HCEC 1CT (cell line): ENCODE measurements at regions not wholly inside any gene's neighbourhood (a gene's known extent, or its start where the extent isn't known, plus 50 kb on each side); places are given as distances from the start of the nearest gene placed in this dataset.

Experiments used
- DNase-seq: peaks from one replicate; pipeline ENCODE4 v3.0.0-alpha.2; 2017

DNA sequence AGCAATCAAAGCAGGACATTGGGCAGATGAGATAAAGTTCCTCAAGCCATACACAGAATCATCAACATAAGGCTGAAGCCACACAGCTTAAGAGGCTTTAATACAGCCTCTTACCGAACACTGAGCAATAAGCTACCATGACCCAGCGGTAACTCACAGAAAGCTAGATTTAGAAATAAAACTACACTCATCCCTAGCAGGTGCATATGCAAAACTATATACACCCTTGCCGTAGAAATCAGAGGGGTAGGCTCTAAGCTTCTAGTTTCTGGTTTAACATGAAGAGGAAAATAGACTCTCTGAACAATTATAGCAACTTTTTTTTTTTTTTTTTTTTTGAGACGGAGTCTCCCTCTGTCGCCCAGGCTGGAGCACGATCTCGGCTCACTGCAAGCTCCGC lies 428.8 kb upstream of the FIGN start:
- DNase-seq = no peak

DNA sequence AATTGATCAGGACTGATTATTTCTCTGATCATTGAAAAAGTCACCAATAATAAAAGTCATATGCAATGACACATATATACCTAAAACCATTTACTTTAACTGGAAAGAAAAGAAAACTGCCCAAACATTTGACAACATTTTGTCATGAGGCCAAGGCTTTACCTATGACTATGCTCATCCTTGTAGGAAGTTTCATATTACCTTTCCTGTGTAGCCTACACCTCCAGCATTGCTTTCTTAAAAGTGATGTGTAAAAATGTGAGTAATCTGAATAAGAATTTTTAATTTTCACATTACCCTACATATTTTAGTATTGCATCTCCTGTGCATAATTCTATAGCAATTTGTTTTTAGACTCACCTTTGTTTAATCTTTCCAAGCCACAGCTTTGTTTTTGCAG lies 419.8 kb upstream of the FIGN start:
- DNase-seq = no peak

DNA sequence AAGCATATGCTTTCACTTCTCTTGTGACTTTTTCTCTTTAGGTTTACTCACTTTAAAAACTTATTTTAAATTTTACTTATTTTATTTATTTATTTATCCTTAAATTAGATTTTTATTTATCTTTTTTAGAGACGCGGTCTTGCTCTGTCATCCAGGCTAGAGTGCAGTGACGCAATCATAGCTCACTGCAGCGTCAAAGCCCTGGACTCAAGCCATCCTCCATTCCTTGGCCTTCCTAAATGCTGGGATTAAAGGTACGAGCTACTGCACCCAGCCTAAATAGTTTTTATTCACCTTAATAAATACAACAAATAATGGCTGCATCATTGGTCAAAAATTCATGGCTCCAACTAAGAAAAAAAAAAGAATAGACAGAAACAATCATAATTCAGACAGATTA lies 415.7 kb upstream of the FIGN start:
- peak; percentile 71 for DNase-seq

DNA sequence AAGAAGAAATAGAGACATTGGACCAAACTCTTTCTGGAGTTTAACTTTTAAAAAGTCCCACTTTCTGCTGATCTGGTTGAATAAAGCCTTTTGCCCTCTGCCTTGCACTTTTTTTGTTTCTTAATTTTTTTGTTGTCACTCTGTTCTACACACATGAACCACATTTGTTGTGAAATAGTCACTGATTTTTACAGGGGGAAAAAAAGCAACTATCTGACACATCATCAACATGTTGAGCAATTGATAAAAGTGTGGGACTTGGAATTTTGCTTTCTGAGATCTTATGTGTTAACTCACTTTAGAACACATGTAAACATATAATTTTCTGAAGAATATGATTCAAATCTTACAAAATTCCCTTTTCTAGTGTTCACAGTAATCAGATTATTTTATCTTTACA lies 414.8 kb upstream of the FIGN start:
- peak; percentile 72 for DNase-seq

DNA sequence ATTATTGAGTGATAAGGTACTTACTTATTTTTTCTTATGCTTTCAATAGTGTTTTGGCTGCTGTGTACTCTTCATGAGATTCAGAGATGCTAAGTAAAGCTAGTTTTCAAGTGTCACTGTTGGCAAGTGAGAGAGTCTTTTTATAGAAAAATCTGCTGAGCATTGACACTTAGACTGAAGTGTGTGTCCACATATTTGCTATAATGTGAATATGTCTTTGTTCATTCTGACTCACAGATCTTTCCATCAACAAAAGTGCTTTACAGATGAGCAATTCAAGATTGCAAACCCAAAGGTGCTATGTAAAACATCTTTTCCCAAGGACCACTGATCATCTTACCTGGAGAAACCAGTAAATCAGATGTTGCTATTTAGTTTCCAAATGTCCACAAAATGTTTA lies 410.6 kb upstream of the FIGN start:
- DNase-seq = peak; percentile 57

DNA sequence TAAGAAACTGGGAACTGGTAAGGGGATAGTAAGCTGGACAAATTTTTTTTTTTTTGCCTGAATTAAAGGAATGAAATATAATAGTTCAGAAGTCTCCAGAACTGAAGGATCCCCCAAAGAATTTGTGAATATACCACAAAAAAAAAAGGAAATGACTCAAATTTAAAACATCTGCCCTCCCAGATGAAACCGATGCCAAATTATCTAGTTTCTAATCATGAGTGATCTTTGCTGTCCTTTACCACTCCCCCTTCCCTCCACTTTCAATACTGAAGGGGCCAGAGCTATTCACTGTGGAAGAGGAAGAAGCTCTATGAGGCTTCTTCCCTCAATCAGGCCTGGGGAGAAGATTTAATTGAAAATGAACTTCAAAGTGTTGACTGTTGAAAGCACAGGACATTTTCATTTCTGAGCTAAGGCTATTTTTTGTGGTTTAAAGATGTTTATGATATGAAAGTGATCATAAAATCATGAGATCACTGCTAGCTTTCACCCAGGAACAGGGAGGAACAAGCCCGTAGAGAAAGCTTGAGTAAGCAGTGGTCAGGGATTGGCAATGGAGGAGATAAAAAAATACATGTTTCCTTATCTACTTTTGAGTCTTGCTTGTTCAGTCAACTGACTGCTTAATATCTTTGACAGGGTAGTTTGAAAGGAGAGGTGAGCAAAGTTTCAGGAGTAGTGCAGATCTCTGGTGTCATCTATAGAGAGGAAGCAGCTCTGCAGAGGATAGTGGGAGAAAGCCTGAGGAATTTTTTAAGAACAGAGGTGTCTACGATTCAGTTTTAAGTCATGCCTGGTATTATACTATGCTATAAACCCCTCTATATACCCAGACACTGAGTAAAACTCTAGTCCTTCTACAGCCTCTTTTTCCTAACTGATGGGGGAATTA lies 409.5 kb upstream of the FIGN start:
- DNase-seq = peak; percentile 85

DNA sequence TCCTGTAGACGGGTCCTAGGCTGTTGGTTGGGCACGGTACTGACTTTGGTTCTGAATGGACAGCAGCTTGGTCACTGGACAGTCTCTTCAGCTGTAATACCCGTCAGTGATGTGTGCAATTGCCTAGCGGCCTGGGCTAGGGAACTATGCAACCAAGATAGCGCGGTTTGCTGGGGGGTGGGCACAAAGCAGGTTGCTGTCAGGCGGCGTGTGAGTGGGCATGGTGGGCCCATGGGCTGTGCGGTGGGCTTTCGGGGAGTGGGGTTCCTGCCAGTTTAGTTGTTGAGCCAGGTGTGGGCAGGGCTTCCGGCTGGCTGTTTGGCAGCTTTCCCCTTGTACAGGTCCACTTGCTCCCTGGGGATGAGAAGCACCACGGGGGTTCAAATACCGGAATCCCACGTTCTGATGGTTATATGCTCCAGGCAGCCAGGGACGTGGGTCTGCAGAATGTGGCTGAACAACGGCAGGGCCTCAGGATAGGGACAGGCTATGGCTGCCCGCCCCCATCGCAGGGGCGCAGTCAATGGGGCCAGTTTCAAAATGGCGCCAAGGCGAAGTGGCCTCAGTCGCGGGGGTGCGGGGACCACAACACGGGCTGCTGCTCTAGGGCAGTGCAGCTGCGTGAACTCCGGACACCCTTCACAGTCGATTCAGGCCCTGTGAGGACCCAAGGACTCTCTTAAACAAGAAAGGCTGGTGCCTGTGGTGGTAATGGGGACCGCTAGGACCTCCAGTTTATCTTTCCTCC lies 407.5 kb upstream of the FIGN start:
- no peak for DNase-seq

DNA sequence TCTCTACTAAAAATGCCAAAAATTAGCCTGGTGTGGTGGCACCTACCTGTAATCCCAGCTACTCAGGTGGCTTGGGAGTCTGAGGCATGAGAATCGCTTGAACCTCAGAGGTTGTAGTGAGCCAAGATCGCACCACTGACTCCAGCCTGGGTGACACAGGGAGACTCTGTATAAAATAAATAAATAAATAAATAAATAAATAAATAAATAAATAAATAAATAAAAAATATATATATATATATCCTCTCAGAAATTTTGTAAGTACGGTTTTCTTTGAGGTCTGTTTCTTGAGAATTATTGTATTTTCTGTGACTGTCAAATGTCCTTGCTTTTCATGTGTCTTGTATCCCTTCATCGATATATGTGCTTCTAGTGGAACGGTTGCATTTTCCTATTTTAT lies 406.9 kb upstream of the FIGN start:
- no peak for DNase-seq

DNA sequence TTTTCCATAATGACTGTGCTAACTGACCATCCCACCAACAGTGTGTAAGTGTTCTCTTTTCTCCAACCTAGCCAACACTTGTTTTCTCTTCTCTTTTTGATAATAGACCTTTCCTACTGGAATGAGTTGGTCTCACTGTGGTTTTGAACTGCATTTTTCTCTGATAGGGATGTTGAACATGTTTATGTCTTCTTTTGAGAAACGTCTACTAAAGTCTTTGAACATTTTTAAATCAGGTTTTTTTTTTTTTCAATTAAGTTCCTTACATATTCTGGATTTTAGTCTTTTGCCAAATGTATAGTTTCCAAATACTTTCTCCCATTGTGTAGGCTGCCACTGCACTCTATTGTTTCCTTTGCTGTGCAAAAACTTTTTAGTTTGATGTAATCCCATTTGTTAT lies 405.5 kb upstream of the FIGN start:
- DNase-seq = no peak

DNA sequence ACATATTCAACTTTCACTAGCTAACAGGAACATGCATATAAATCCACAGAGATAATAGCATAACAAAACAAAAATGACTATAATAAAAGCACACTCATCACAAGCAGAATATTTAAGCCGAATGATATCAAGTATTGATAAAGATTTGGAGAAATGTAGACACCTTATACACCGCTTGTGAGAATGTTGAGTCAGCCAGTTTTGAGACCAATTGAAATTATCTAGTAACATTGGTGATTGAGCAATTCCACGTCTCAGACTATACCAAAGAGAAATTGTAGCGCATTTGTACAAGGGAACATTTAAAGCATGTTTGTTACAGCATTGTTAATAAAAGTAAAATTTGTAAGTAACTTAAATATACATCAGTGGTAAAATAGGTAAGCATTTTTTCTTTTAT lies 402.9 kb upstream of the FIGN start:
- no peak for DNase-seq

DNA sequence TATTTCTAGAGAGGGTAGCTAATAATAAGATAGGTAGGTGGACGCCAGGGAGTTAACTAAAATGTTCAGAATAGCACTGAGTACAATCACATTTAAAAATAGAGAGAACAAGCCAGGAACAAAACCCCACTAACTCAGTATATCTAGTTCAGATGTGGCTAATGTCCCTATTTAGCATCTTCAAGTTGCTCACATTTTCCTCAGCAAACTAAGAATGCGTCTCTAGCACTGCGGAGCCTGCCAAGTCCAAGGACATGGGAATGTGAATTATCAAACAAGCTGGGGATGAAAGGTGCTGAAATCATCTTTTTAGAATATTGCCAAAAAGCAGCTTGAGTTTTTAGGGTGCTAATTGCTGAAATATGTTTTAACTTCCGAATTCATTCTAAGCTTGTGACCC lies 398.5 kb upstream of the FIGN start:
- DNase-seq = no peak

DNA sequence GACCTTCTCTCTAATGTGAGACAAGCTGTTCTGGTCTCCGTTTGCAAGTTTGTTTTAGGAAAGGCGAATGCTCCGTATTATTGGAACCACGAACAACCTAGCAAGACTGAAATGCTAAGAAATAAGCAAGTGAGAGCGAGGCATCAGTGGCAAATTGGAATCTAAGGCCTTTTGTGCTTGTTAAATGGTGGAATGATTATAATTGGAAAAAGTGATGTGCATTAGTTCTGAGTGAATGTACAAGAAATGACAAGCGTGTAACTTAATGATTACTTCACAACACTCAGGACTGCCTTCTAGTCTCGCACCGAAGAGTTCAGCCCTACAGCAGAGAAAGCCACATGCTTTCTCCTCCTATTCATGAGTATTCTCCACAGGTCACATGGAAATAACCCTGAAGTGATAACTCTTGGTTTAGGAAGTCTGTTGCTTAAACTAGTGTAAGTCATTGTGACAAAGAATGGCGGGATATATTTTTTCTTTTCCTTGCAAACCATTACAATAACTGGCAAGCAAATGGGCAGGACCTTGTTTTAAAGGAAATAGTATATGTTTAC lies 392.2 kb upstream of the FIGN start:
- no peak for DNase-seq

DNA sequence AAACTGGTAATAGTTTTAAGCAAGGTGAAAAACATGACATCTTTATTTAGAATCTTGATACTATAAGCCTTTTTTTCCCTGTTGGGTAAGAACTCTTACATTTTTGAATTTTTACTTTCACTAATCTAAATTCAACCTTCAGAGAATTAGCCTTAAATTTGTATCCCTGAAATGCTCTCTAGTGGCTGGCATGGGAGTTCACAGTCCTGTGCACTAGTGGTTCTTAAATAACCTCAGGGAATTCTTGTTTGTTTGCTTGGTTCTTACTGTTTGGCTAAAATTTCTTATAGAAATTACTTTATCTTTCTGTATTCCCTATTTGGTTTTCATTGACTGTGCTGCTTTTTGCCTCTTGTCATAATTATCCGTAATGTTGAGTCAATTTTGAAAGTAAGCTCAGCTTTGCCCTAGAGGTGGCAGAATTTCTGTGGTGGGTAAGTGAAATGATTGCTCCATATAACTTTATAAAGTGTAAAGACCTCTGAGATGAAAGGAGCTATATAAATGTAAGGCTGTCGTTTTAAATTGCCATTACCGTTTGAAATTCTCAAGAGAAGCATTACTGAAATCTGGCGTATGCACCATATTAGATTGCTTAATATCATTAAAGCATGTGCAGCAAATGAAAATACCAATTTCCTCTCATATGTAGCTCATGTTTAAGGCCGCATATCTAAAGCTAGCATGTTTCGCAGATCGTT lies 391.3 kb upstream of the FIGN start:
- DNase-seq = peak; percentile 30

DNA sequence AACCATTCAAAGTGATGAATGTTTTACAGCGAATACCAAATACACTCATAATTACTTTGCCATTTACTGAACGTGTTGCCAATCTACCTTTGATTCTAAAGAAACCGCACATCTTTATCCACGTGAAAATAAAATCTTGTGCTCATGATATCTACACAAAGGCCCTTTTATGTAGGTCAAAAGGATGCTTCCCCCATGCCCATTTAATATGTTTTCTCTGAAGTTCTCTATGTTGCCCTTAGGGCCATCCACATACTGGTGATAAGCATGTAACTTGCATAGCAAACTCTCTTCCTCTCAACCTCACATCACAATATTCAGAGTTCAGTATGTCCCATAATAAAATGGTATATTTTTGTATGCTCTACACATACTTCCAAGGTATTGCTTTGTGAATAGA lies 380.0 kb upstream of the FIGN start:
- no peak for DNase-seq

DNA sequence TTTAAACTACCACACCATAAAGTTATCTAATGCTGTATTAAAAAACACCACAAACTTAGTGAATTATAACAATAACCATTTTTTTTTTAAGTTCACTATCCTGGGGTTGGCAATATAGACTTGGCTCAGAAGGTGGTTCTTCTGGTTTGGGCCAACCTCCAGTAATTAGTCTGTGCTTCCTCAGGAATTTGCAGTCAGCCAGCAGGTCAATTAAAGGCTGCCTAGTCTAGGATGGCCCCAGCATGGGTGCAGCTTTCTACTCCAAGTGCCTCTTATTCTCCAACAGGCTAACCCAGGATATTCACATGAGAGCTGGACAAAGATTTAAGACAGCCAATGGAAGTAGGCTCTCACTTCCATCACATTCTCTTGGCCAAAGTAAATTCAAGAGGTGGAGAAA lies 379.1 kb upstream of the FIGN start:
- no peak for DNase-seq

DNA sequence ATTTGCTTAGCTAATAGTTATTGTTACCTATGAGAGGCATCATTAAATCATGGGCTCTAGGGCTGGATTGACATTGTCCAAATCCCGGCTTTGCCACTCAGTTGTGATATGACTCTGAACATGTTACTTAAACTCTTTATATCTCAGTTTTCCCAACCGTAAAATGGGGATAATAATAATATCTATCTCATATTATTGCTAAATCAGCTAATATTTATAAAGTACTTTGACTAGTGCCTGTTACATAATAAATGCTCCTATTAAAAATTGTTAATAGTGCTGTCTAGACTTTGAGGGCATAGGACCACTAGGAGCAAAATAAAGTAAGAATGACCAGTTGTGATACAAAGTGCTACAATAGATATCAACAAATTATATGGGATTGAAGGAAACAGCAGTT lies 376.3 kb upstream of the FIGN start:
- no peak for DNase-seq

DNA sequence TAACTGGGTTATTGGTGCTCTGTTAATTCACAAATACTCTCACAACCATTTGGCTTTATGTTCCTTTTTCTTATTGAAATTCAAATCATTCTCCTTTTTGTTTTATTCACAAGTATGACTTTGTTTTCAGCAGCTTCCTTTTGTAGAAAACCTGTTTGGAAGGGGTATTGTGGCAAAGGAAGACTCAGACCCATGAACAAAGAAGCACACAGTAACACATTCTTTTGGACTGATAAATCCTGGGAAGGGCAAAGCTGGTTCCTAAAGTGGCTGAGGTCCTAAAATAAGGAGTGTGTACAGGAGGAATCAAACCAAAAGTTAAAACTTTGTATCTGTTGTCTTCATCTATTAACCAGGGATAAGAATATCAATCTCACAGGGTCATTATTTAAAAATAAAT lies 374.7 kb upstream of the FIGN start:
- no peak for DNase-seq

DNA sequence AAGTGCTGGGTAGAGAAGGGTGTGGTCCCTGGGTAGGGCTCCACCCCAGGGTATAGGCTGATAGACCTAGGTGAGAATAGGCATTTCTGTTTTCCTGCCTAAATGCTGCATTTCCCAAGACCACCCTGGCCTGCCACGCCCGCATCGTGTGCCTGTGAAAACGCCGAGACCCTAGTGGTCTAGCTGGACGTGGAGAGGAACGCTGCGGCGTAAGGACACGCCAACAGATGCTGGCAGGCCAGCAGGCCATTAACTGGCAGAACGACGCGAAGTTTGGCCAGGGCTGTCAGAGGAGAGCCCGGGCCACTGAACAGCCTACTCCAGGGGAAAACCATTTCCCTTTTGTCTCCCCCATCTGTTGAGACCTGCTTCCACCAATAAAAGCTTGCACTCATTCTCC lies 373.2 kb upstream of the FIGN start:
- DNase-seq = no peak

DNA sequence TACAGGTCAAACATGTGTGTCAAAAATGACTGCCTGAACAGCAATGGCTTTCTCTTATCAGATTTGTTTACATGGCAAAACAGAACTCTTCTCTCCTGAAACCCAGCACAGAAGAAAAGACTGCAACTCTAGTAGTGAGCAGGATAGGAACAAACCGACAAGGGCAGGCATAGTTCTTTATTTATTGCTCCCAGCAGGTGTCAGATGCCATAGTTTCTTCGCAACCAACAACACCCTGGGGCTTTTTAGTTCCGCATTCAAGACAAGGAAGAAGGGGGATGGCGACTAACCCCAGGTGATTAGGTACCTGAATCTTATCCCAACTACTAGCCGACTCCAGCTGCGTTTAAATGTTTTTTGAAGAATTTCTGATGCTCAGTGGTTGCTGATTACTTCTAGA lies 367.5 kb upstream of the FIGN start:
- no peak for DNase-seq

DNA sequence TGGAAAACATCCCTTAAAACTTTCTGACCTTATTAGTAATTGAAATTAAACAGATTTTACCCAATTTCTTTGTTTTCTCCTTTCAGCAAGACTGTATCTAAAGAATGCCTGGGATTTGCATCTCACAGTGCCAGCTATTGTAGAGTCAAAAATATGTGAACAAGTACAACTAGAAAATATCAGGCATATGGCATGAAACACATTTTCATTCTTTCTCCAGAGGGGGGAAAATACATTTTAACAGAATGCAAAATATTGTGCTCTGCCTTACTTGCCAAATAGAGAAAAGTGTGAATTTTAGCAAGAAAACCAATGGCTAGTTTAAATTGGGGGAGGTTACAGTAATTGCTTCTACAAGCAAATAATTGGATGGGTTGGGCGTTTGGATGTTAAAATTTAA lies 366.6 kb upstream of the FIGN start:
- no peak for DNase-seq

DNA sequence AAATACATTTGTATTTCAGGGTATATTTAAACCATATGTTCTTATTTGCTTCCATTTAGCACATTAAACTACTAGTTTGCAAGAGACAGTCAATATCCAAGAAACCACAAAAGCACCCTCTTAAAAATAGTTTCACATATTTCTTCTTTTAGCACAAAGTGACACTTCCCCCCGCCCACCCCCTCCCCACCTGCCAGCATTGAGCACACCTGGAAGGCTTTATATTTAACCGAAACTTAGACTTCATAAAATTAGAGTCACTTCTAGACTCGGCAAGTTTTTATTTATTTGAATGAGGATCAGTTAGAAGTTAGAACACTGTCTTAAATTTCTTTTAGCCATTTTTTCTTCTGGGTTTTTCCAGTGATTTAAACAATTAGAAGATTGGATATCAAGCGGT lies 355.9 kb upstream of the FIGN start:
- no peak for DNase-seq

DNA sequence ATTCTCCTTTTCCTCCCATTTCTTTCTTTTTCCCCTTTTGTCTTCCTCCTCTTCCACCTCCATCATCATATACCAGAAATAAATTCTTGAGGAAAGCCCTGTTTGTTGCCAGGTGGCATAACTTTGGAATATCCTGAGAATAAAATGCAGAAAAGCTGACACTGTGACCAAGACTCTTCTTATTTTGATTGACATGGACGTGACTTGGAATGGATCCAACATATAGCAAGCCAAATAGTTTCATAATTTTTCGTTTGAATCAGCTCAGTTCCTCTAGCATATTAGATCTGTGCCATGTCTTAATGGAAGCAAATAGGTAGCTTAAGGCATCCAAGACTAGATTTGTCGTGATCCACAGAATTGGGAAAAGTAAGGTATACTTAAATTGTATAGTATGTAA lies 354.7 kb upstream of the FIGN start:
- DNase-seq = no peak

DNA sequence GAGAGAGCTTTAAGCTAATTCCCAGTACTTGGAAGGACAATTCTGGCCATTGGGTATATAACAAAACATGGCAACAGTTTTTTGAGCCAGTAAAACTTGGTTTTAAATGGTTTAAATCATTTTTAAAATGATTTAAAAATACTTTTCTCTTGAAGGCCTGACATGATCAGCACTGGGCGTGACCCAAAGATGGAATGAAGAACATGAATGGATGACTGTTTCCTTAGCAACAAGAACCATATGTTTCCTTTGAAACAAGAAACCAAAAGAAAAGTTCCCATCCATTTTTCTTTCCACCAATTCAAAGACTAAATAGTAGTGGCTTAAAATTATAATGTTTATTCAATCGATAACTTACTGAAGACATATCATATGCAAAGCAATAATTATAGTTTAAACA lies 348.3 kb upstream of the FIGN start:
- peak; percentile 6 for DNase-seq

DNA sequence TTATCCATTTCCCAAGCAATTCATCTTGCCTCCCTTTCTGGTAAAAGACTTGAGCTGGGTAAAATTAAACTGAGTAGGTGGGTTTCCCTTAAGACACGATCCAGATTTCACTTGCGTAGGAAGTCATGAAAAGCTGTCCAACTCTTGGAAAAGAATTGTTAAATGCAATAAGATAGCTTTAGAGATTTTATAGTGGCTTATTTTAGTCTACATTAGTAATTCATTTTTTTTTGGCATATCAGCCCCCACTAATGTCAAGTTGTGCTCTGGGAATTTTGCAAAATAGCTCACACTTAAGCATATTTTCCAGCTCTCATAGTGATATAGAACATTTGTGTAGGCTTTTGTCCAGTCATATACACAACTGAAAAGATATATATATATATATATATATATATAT lies 344.7 kb upstream of the FIGN start:
- no peak for DNase-seq
